A673 (cell line): ENCODE measurements at regions not wholly inside any gene's neighbourhood (a gene's known extent, or its start where the extent isn't known, plus 50 kb on each side); places are given as distances from the start of the nearest gene placed in this dataset.

Experiments
- BruUV-seq: library from RNA; stranded (reverse); fragments of 400-500 nt; replicated peaks from 2 replicates; lab custom pipeline; 2021; lab: Mats Ljungman, UMichigan
- CTCF ChIA-PET: fragments of 300-600 bp; sonication (Branson Sonifier 250); formaldehyde crosslinking; loops from one replicate; lab custom pipeline; 2022; ENCODE audit warnings: antibody characterized with exemption; lab: Charles Lee
- POLR2A ChIA-PET: fragments of 300-600 bp; sonication (Branson Sonifier 250); formaldehyde crosslinking; loops from one replicate; lab custom pipeline; 2022; ENCODE audit warnings: antibody characterized with exemption; ENCODE audit not compliant: low non-redundant PET; lab: Charles Lee
- DNase-seq: peaks from one replicate; pipeline ENCODE4 v3.0.0-alpha.2; 2015; ENCODE audit warnings: low spot score
- H3K27ac ChIP-seq: fragments of 200-600 bp; sonication (generic); 2 replicates; pipeline ENCODE4 v1.5.1; 2016; ENCODE audit warnings: mixed run types, low read depth, mild to moderate bottlenecking, mixed read lengths, antibody characterized with exemption, low read length; ENCODE audit not compliant: poor library complexity, severe bottlenecking
- H3K27me3 ChIP-seq: fragments of 200-600 bp; sonication (generic); replicated peaks from 2 replicates; pipeline ENCODE4 v1.6.1; 2017; ENCODE audit warnings: mixed run types, low read depth, mild to moderate bottlenecking, mixed read lengths, antibody characterized with exemption, low read length; ENCODE audit not compliant: insufficient read depth, poor library complexity
- H3K36me3 ChIP-seq: fragments of 200-600 bp; sonication (generic); 2 replicates; pipeline ENCODE4 v1.6.1; 2016; ENCODE audit warnings: mixed run types, mild to moderate bottlenecking, mixed read lengths, antibody characterized with exemption, low read length; ENCODE audit not compliant: insufficient read depth, poor library complexity, severe bottlenecking
- H3K4me1 ChIP-seq: fragments of 200-600 bp; sonication (generic); 2 replicates; pipeline ENCODE4 v1.6.1; 2017; ENCODE audit warnings: mixed run types, mild to moderate bottlenecking, mixed read lengths, antibody characterized with exemption, low read length; ENCODE audit not compliant: insufficient read depth, poor library complexity, severe bottlenecking
- H3K4me3 ChIP-seq: fragments of 200-600 bp; sonication (generic); 2 replicates; pipeline ENCODE4 v1.5.1; 2016; ENCODE audit warnings: low read depth, mixed run types, mild to moderate bottlenecking, mixed read lengths, low read length; ENCODE audit not compliant: poor library complexity, severe bottlenecking
- H3K9me3 ChIP-seq: fragments of 200-600 bp; sonication (generic); 2 replicates; pipeline ENCODE4 v1.6.1; 2016; ENCODE audit warnings: mixed run types, low read depth, mild to moderate bottlenecking, mixed read lengths, antibody characterized with exemption, low read length; ENCODE audit not compliant: poor library complexity, severe bottlenecking
- EZH2 ChIP-seq: fragments of 200-600 bp; sonication (generic); IDR thresholded peaks from 2 replicates; pipeline ENCODE4 v1.6.1; 2017; ENCODE audit warnings: borderline replicate concordance, low read depth, mild to moderate bottlenecking, mixed read lengths, antibody characterized with exemption, low read length; ENCODE audit not compliant: poor library complexity, severe bottlenecking
- intact Hi-C: fragments of 100-400 bp; cut with micrococcal nuclease; formaldehyde crosslinking; loops from one replicate; pipeline ENCODE4 v1.10.0; 2022; ENCODE audit not compliant: unreplicated experiment
- TF ChIP-seq, protein P1 (sequence below): fragments of 300-800, 200-600 bp; sonication (generic); conservative IDR thresholded peaks from 2 replicates; pipeline ENCODE4 v1.5.1; 2017; ENCODE audit warnings: low read depth, mild to moderate bottlenecking, antibody characterized with exemption, low read length, moderate library complexity, mixed read lengths

DNA sequence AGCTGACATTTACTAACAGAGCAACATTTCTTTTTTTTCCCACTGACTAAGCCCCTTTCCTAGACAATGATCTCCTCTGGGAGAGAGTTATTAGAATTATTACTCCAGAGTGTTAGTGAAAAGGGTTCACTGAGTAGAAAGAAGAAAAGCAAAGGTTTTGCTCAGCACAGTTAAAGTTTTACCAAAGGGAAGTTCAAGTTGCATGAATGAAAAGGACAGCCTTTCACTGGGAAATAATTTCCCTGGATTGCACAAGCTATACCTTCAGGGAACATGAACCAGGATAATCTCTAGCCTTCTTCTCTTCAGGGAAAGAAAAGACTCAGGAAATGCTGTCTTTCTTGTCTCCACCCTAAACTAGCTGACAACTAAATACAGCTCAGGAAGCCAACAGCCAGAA is 71.4 kb upstream of the ESRRG start:
- ChIA-PET CTCF (no interaction called here), POLR2A (no interaction called here)
- Histone ChIP-seq H3K36me3 (no peaks in the 10 kb centered on the region), H3K4me1 (no peaks in the 10 kb centered on the region), H3K4me3 (no peak overlapping the region), H3K9me3 (no peaks in the 10 kb centered on the region), H3K27me3 (no peaks in the 10 kb centered on the region), H3K27ac (no peak overlapping the region)
- no TSS peak for BruUV-seq
- intact Hi-C loops: no loop called here
- no peak for DNase-seq
- TF ChIP-seq, protein P1, sequence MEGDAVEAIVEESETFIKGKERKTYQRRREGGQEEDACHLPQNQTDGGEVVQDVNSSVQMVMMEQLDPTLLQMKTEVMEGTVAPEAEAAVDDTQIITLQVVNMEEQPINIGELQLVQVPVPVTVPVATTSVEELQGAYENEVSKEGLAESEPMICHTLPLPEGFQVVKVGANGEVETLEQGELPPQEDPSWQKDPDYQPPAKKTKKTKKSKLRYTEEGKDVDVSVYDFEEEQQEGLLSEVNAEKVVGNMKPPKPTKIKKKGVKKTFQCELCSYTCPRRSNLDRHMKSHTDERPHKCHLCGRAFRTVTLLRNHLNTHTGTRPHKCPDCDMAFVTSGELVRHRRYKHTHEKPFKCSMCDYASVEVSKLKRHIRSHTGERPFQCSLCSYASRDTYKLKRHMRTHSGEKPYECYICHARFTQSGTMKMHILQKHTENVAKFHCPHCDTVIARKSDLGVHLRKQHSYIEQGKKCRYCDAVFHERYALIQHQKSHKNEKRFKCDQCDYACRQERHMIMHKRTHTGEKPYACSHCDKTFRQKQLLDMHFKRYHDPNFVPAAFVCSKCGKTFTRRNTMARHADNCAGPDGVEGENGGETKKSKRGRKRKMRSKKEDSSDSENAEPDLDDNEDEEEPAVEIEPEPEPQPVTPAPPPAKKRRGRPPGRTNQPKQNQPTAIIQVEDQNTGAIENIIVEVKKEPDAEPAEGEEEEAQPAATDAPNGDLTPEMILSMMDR: no peak
- TF ChIP-seq EZH2: no peak

DNA sequence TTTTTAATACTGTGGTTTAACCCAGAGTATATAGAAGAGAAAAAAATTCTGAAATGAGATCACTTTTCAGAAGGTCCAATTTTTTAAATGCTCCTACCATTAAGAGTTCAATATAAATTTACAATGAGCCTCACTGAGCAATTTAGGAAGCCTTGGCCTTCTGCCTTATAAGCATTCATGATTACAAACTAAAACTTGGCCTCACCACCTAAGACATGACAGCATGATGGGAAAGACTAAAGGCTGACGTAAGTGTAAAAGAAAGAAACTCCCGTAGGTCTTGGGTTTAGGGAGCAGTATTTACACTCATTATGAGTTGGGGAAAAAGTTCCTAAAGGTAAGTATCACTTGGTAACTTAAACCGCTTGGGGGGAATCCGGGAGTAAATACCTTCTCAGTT is 70.7 kb upstream of the ESRRG start:
- no TSS peak for BruUV-seq
- H3K27ac ChIP-seq: no peak overlapping the region
- no peaks in the 10 kb centered on the region for H3K27me3 ChIP-seq
- no peak overlapping the region for H3K4me3 ChIP-seq
- no peak for DNase-seq
- TF ChIP-seq, protein P1: no peak
- no peak for TF ChIP-seq EZH2
- POLR2A ChIA-PET: no interaction called here
- intact Hi-C loops: no loop called here
- H3K9me3 ChIP-seq: no peaks in the 10 kb centered on the region
- H3K4me1 ChIP-seq: no peaks in the 10 kb centered on the region
- H3K36me3 ChIP-seq: no peaks in the 10 kb centered on the region
- CTCF ChIA-PET: no interaction called here

DNA sequence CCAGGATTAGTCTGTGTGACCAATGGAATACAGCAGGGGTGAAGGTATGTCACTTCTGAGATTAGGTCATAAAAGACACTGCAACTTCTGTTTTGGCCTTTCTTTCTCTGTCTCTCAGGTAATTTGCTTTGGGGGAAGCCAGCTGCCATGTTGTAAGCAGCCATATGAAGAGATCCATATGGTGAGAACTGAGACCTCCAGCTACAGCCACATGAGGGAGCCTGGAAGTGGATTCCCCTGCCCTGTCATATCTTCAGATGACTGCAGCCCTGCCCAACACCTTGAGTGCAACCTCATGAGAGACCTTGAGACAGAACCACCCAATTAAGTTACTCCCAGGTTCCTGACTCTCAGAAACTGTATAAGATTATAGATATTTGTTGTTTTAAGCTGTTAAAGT is 70.1 kb upstream of the ESRRG start:
- CTCF ChIA-PET: interaction anchor here (0.5 to 0.6 kb wide), 2 partner anchors 217 to 295 kb away, joined by 3 to 7 read pairs; no protein-coding TSS in a partner anchor
- no TSS peak for BruUV-seq
- POLR2A ChIA-PET: no interaction called here

More for the DNA sequence above, 70.1 kb upstream of the ESRRG start:
- Histone ChIP-seq H3K27ac (no peak overlapping the region), H3K27me3 (no peaks in the 10 kb centered on the region), H3K4me1 (no peaks in the 10 kb centered on the region), H3K36me3 (no peaks in the 10 kb centered on the region), H3K9me3 (no peaks in the 10 kb centered on the region), H3K4me3 (no peak overlapping the region)
- intact Hi-C loops: no loop called here
- TF ChIP-seq, protein P1: no peak
- no peak for TF ChIP-seq EZH2
- DNase-seq: no peak
